ENCODE measurements at regions not wholly inside any gene's neighbourhood (a gene's known extent, or its start where the extent isn't known, plus 50 kb on each side); places are given as distances from the start of the nearest gene placed in this dataset.
"Not testable (repeated sequence)": the region's sequence is repeated elsewhere in the genome, so short reads cannot be mapped to it uniquely, and the experiment has no call there.

DNA sequence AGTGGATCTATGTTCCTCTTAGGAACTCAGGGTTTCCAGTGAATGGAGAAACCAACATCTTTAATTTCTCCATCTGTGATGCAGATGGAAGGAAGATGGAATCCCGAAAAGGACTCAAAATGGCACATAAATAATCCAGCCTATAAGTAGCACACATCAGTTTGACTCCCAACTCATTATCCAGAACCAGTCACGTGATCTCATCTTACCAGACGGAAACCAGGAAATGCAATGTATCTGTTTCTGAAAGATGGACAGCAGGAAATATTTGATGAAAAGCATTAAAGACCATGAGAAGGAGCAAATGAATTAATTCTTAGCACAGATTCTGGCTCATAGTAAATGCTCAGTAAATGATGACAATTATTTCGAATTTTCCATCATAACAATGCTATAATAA lies 443.1 kb upstream of the FMR1 start:
- Mint-ChIP-seq H3K27ac (no peak overlapping the region), H3K36me3 (ENCODE audit: low read depth) (no peaks in the 10 kb centered on the region), H3K4me3 (no peak overlapping the region), H3K4me1 (ENCODE audit: low read depth) (no peaks in the 10 kb centered on the region), H3K9me3 (no peaks in the 10 kb centered on the region), H3K27me3 (no peaks in the 10 kb centered on the region)
- no peak for DNase-seq

- peaks cover 3% of the 10 kb centered on the region for H3K27me3 Mint-ChIP-seq
- H3K36me3 Mint-ChIP-seq (ENCODE audit: low read depth) = no peaks in the 10 kb centered on the region
- H3K4me1 Mint-ChIP-seq (ENCODE audit: low read depth) = no peaks in the 10 kb centered on the region
- no peak overlapping the region for H3K27ac Mint-ChIP-seq
- no peak for DNase-seq
- H3K4me3 Mint-ChIP-seq = no peak overlapping the region
- H3K9me3 Mint-ChIP-seq = peaks cover 11% of the 10 kb centered on the region
These were observed 435.7 kb upstream of the FMR1 start for GRCh38 chrX:147476008-147476407.

DNA sequence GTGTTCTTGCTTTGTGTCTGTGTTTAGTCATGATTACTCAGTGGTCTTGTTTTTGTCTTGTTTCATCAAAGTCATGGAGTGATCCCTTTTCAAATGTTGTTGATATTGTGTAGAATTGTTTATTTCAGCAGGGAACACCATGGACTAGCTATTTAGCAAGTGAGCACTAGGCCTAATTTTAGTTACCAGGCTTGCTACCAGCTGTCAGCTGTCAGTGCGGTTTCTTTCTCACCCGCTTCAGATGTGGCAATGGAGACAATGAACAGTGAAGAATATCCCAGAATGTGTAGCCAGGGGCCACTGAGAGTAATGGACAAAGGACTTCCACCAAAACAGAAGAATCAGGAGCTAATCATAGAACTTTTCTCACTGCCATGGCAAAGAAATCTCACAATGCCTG lies 432.8 kb upstream of the FMR1 start:
- Mint-ChIP-seq H3K27me3 (peaks cover 3% of the 10 kb centered on the region), H3K9me3 (peaks cover 11% of the 10 kb centered on the region), H3K36me3 (ENCODE audit: low read depth) (no peaks in the 10 kb centered on the region), H3K4me3 (no peak overlapping the region), H3K27ac (no peak overlapping the region), H3K4me1 (ENCODE audit: low read depth) (no peaks in the 10 kb centered on the region)
- no peak for DNase-seq

DNA sequence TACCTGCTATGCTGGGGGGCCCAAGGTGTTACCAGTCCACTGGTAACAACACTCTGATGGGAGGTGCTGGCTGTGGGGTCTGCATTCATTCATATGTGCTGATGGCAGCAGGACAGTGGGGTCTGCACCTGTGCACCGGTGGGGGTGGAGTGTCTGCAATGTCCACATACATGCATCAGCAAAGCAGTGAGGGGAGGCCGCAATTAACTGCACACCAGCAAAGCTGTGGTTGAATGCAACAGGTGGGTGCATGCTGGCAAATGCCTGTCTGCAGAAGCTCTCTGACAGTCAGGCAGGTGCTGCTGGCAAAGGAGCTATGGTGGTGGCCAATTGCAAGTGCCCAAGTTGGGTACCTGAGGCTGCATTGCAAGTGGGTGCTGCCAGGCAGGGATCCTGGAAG lies 426.5 kb upstream of the FMR1 start:
- Mint-ChIP-seq H3K36me3 (ENCODE audit: low read depth) (no peaks in the 10 kb centered on the region), H3K4me1 (ENCODE audit: low read depth) (no peaks in the 10 kb centered on the region), H3K9me3 (peaks cover 7% of the 10 kb centered on the region), H3K27ac (no peak overlapping the region), H3K4me3 (no peak overlapping the region), H3K27me3 (peaks cover 10% of the 10 kb centered on the region)
- no peak for DNase-seq

GRCh38 chrX:147494365-147494764 lies 417.4 kb upstream of the FMR1 start:
- no peak for DNase-seq
- Mint-ChIP-seq H3K4me1 (ENCODE audit: low read depth) (no peaks in the 10 kb centered on the region), H3K27ac (no peak overlapping the region), H3K27me3 (peaks cover 25% of the 10 kb centered on the region), H3K9me3 (no peaks in the 10 kb centered on the region), H3K4me3 (no peak overlapping the region), H3K36me3 (ENCODE audit: low read depth) (no peaks in the 10 kb centered on the region)

DNA sequence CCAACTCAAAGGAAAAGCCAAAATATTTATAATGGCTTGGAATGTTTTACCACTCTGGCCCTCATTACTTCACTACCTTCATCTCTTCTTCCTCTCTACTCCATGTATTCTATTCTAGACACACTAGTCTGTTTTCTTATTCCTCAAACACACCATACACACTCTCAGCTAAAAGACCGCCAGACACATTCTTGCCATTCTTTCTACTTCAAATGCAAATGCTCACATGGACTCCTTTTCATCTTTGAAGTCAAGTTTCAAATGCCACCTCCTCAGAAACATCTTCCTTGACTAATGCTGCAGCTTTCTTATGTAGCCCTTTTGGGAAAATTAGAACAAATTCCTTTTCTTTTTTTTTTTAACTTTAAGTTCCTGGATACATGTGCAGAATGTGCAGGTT lies 412.9 kb upstream of the FMR1 start:
- Mint-ChIP-seq H3K4me3 (no peak overlapping the region), H3K9me3 (no peaks in the 10 kb centered on the region), H3K27ac (no peak overlapping the region), H3K27me3 (peaks cover 16% of the 10 kb centered on the region), H3K4me1 (ENCODE audit: low read depth) (no peaks in the 10 kb centered on the region), H3K36me3 (ENCODE audit: low read depth) (no peaks in the 10 kb centered on the region)
- no peak for DNase-seq

DNA sequence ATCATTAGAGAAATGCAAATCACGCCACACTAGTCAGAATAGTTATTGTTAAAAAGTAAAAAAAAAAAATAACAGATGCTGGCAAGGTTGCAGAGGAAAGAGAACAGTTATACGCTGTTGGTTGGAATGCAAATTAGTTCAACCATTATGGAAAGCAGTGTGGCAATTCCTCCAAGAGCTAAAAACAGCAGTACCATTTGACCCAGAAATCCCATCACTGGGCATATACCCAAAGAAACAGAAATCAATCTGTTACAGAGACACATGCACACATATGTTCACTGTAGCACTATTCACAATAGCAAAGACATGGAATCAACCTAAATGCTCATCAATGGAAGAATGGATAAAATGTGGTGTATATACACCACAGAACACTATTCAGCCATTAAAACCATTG lies 388.7 kb upstream of the FMR1 start:
- Mint-ChIP-seq H3K4me3 (no peak overlapping the region), H3K27ac (no peak overlapping the region), H3K4me1 (ENCODE audit: low read depth) (no peaks in the 10 kb centered on the region), H3K9me3 (no peaks in the 10 kb centered on the region), H3K27me3 (peaks cover 15% of the 10 kb centered on the region), H3K36me3 (ENCODE audit: low read depth) (no peaks in the 10 kb centered on the region)
- no peak for DNase-seq

DNA sequence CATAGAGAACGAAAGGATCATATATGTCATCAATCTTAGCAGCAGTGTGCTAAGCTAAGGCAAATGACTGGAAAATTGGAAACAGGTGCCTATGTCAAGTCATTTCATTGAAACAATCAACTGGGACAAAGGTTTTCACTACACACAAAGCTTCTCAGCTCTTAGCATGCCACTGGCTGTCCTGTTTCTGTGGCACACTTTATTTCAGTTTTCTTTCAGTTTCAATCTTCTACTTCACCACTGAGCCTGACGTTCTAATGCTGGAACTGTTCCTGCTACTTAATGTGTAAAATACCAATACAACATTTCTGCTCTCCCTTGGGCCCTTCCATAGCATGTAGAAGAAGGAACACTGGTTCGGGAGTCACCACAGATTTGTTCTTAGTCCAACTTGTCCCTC lies 378.3 kb upstream of the FMR1 start:
- Mint-ChIP-seq H3K36me3 (ENCODE audit: low read depth) (no peaks in the 10 kb centered on the region), H3K9me3 (no peaks in the 10 kb centered on the region), H3K4me3 (no peak overlapping the region), H3K4me1 (ENCODE audit: low read depth) (no peaks in the 10 kb centered on the region), H3K27me3 (peaks cover 18% of the 10 kb centered on the region), H3K27ac (no peak overlapping the region)
- no peak for DNase-seq

GRCh38 chrX:147537172-147537571 lies 374.5 kb upstream of the FMR1 start:
- Mint-ChIP-seq H3K9me3 (no peaks in the 10 kb centered on the region), H3K4me1 (ENCODE audit: low read depth) (no peaks in the 10 kb centered on the region), H3K36me3 (ENCODE audit: low read depth) (no peaks in the 10 kb centered on the region), H3K4me3 (no peak overlapping the region), H3K27me3 (peaks cover 16% of the 10 kb centered on the region), H3K27ac (no peak overlapping the region)
- DNase-seq = no peak

GRCh38 chrX:147548023-147548422 lies 363.7 kb upstream of the FMR1 start:
- not testable (repeated sequence) for DNase-seq; H3K36me3 Mint-ChIP-seq (ENCODE audit: low read depth); H3K27ac Mint-ChIP-seq; H3K27me3 Mint-ChIP-seq; H3K9me3 Mint-ChIP-seq; H3K4me3 Mint-ChIP-seq; H3K4me1 Mint-ChIP-seq (ENCODE audit: low read depth)

DNA sequence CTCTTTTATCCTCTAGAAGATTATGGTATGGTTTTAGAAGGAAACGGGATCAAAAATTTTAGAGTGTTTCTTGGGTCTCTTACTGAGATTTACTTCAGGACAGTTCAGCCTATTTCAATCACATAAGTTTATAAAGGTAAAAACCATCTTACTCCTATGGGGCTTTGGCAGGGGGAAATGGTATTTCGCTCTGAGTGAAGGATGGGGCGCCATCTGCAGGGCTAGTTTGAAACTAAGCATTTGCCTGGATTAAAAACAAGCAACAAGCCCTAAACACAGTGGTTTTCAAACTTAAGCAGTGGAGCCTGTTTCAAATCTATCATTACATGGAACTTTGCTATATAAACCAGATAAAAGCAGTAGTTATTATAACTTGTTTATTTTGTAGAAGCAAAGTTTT lies 361.5 kb upstream of the FMR1 start:
- Mint-ChIP-seq H3K4me1 (ENCODE audit: low read depth) (no peaks in the 10 kb centered on the region), H3K4me3 (no peak overlapping the region), H3K27ac (no peak overlapping the region), H3K27me3 (peaks cover 4% of the 10 kb centered on the region), H3K36me3 (ENCODE audit: low read depth) (no peaks in the 10 kb centered on the region), H3K9me3 (no peaks in the 10 kb centered on the region)
- DNase-seq = no peak

DNA sequence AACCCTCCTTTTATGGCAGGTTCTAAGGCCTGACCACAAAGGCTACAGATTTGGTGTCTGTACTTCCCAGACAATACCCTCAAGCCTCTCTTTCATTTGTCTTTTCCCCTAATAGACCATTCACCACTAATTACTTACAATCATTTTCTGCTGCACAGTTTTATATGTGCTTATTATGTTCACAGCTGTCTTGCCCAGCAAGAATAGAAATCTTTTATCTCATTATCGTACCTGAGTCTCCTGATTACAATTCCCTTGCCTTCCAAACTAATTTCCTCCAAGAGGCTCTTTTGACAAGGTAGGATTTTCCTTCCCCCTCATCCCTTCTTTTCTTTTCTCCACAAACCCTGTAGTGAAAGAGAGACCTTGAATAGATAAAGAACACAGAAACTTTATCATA lies 352.5 kb upstream of the FMR1 start:
- H3K4me3 Mint-ChIP-seq = no peak overlapping the region
- peaks cover 8% of the 10 kb centered on the region for H3K27me3 Mint-ChIP-seq
- H3K4me1 Mint-ChIP-seq (ENCODE audit: low read depth) = no peaks in the 10 kb centered on the region
- H3K36me3 Mint-ChIP-seq (ENCODE audit: low read depth) = no peaks in the 10 kb centered on the region
- H3K27ac Mint-ChIP-seq = no peak overlapping the region
- no peak for DNase-seq
- H3K9me3 Mint-ChIP-seq = no peaks in the 10 kb centered on the region

DNA sequence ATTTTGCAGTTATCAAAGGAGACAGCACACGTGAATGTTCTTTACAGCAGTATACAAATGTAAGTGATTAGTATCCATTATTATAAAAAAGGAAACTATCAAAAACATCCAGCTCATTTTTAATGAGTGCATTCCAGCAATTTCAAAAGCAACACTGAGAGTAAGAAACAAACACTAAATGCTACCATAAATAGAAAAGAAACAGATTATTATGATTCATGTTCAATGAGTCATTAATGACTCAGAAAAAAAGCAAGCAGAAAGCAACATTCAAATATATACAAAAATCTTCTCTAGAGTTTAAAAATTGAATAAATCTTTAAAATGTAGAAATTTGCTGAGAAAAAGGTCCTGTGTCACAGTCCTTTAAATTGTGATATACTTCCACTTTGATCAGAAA lies 346.5 kb upstream of the FMR1 start:
- no peak for DNase-seq
- H3K4me3 Mint-ChIP-seq = no peak overlapping the region
- H3K27ac Mint-ChIP-seq = no peak overlapping the region
- no peaks in the 10 kb centered on the region for H3K27me3 Mint-ChIP-seq
- no peaks in the 10 kb centered on the region for H3K4me1 Mint-ChIP-seq (ENCODE audit: low read depth)
- H3K9me3 Mint-ChIP-seq = no peaks in the 10 kb centered on the region
- no peaks in the 10 kb centered on the region for H3K36me3 Mint-ChIP-seq (ENCODE audit: low read depth)

GRCh38 chrX:147570483-147570882 lies 341.2 kb upstream of the FMR1 start:
- no peak for DNase-seq
- Mint-ChIP-seq H3K4me1 (ENCODE audit: low read depth) (no peaks in the 10 kb centered on the region), H3K27ac (no peak overlapping the region), H3K27me3 (peaks cover 7% of the 10 kb centered on the region), H3K36me3 (ENCODE audit: low read depth) (no peaks in the 10 kb centered on the region), H3K4me3 (no peak overlapping the region), H3K9me3 (no peaks in the 10 kb centered on the region)

GRCh38 chrX:147573266-147573665 lies 338.5 kb upstream of the FMR1 start:
- H3K27me3 Mint-ChIP-seq = peaks cover 7% of the 10 kb centered on the region
- no peak for DNase-seq
- no peak overlapping the region for H3K4me3 Mint-ChIP-seq
- no peaks in the 10 kb centered on the region for H3K9me3 Mint-ChIP-seq
- H3K4me1 Mint-ChIP-seq (ENCODE audit: low read depth) = no peaks in the 10 kb centered on the region
- H3K27ac Mint-ChIP-seq = no peak overlapping the region
- no peaks in the 10 kb centered on the region for H3K36me3 Mint-ChIP-seq (ENCODE audit: low read depth)

DNA sequence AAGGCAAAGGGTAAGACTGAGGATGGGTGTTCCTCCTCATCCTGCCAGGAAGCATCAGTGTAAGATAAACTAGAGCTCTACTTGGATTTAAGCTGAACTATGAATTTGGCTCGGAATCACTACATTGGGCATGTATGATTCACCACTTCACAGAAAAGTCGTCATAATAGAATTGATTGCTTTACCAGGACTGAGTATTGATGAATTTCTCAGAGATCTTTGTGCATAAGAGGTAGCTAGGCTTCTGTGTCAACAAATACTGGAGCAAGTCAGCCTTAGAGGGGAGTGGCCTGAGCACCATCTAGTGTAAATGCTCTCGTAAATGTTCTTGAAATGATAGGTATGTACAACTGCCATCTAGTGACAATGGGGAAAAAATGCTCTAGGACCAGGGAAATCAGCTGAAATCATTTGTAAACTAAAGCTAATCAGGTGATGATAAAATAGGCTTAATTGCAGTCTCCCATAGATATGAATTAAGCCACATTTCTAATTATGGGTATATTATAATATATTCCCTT lies 309.5 kb upstream of the FMR1 start:
- H3K4me1 Mint-ChIP-seq (ENCODE audit: low read depth) = no peaks in the 10 kb centered on the region
- no peaks in the 10 kb centered on the region for H3K36me3 Mint-ChIP-seq (ENCODE audit: low read depth)
- no peaks in the 10 kb centered on the region for H3K9me3 Mint-ChIP-seq
- H3K27me3 Mint-ChIP-seq = peaks cover 3% of the 10 kb centered on the region
- no peak overlapping the region for H3K4me3 Mint-ChIP-seq
- DNase-seq = no peak
- no peak overlapping the region for H3K27ac Mint-ChIP-seq
